Body of pancreas (tissue), 4 donors: ENCODE measurements at regions not wholly inside any gene's neighbourhood (a gene's known extent, or its start where the extent isn't known, plus 50 kb on each side); places are given as distances from the start of the nearest gene placed in this dataset.

Experiments used
- ATAC-seq: fragments of 150-250 bp; one replicate; pipeline ENCODE4 v1.9.1; 2016
- DNase-seq, 4 donors: peaks; one replicate each; pipeline ENCODE4 v3.0.0-alpha.2; 2019
- H3K27ac ChIP-seq, 4 donors: fragments of 200-600 bp; sonication (generic); 1 replicate in 3 of 4; 2 replicates in 1 of 4; pipeline versions ENCODE4 v1.5.1 to v1.6.1; 2016 to 2019; ENCODE audit warnings: mild to moderate bottlenecking in 1 of 4, mixed read lengths in 1 of 4, moderate library complexity in 1 of 4
- H3K27me3 ChIP-seq, 2 donors: fragments of 200-600 bp; sonication (generic); one replicate each; pipeline ENCODE4 v1.6.0; 2016; ENCODE audit warnings: mild to moderate bottlenecking in 1 of 2
- H3K36me3 ChIP-seq, 2 donors: fragments of 200-600 bp; sonication (generic); replicated peaks in 1 of 2; 2 replicates each; pipeline ENCODE4 v1.5.1; 2016; ENCODE audit warnings: low read depth in 2 of 2; ENCODE audit not compliant: insufficient read depth in 1 of 2
- H3K4me1 ChIP-seq: fragments of 200-600 bp; sonication (generic); one replicate; pipeline ENCODE4 v1.6.0; 2016
- H3K4me3 ChIP-seq, 2 donors: fragments of 200-600 bp; sonication (generic); 1 replicate in 1 of 2; 2 replicates in 1 of 2; pipeline ENCODE4 v1.5.1; 2016 to 2019
- H3K9me3 ChIP-seq, 3 donors: fragments of 200-600 bp; sonication (generic); 1 replicate in 2 of 3; 2 replicates in 1 of 3; pipeline ENCODE4 v1.5.1; 2016
- CTCF ChIP-seq, 7 experiments: fragments of 450-650 bp in 4 of 7; fragments of 200-600 bp in 3 of 7; sonication (generic) in 3 of 7; IDR thresholded peaks; one replicate each; pipeline ENCODE4 v1.5.1; 2016 to 2019; ENCODE audit warnings: antibody characterized with exemption in 7 of 7
- POLR2A ChIP-seq, 3 donors: fragments of 450-650 bp; IDR thresholded peaks; one replicate each; pipeline ENCODE4 v1.6.1; 2016; ENCODE audit warnings: antibody characterized with exemption in 3 of 3, mild to moderate bottlenecking in 2 of 3
- WGBS, 2 donors: methylation state at CpG; one replicate each; pipeline ENCODE4 v1.1.5; 2017; 5-methylcytosine and 5-hydroxymethylcytosine counted together
- intact Hi-C: fragments of 100-400 bp; cut with DNase I; formaldehyde crosslinking; loops from one replicate; pipeline ENCODE4 v1.15.1; 2023

- H3K27ac ChIP-seq: no peak overlapping the region
- H3K4me1 ChIP-seq: no peaks in the 10 kb centered on the region
- no peaks in the 10 kb centered on the region for H3K36me3 ChIP-seq
- ATAC-seq (no peak), DNase-seq (no peak)
- no peak for TF ChIP-seq CTCF (IDR thresholded peaks at IDR 0.05)
- TF ChIP-seq POLR2A (IDR thresholded peaks at IDR 0.05): no peak
- H3K27me3 ChIP-seq: no peaks in the 10 kb centered on the region
- WGBS, 2 donors: 41 to 44% methylated on average over 2 of the region's 2 CpGs
- no peaks in the 10 kb centered on the region for H3K9me3 ChIP-seq
- intact Hi-C loops: no loop called here
- no peak overlapping the region for H3K4me3 ChIP-seq
These were observed 98.2 kb downstream of the NDFIP1 start for GRCh38 chr5:142206801-142207200.

- no peaks in the 10 kb centered on the region for H3K4me1 ChIP-seq
- H3K27me3 ChIP-seq: no peaks in the 10 kb centered on the region
- H3K36me3 ChIP-seq: no peaks in the 10 kb centered on the region
- no peak for DNase-seq
- H3K9me3 ChIP-seq: no peaks in the 10 kb centered on the region
- TF ChIP-seq POLR2A (IDR thresholded peaks at IDR 0.05): no peak
- no peak for TF ChIP-seq CTCF (IDR thresholded peaks at IDR 0.05)
- intact Hi-C loops: no loop called here
- ATAC-seq: no peak
- no peak overlapping the region for H3K27ac ChIP-seq
- 61 to 63% methylated on average over 3 to 4 of the region's 4 CpGs for WGBS, 2 donors
- no peak overlapping the region for H3K4me3 ChIP-seq
These were observed 95.6 kb downstream of the NDFIP1 start for GRCh38 chr5:142204219-142204618.
